Muscle layer of colon (tissue), 2 donors: ENCODE measurements at regions not wholly inside any gene's neighbourhood (a gene's known extent, or its start where the extent isn't known, plus 50 kb on each side); places are given as distances from the start of the nearest gene placed in this dataset.

Source experiments
- H3K27ac ChIP-seq: one replicate; pipeline ENCODE4 v1.7.0; 2013; ENCODE audit warnings: low read depth, mild to moderate bottlenecking, low read length, moderate library complexity
- H3K27me3 ChIP-seq, 2 donors: one replicate each; pipeline ENCODE4 v1.7.0; 2013; ENCODE audit warnings: low read length in 2 of 2, mild to moderate bottlenecking in 2 of 2; ENCODE audit not compliant: insufficient read depth in 2 of 2, control insufficient read depth in 1 of 2
- H3K36me3 ChIP-seq: one replicate; pipeline ENCODE4 v1.7.0; 2013; ENCODE audit warnings: mild to moderate bottlenecking, low read length; ENCODE audit not compliant: insufficient read depth
- H3K4me1 ChIP-seq: one replicate; pipeline ENCODE4 v1.7.0; 2013; ENCODE audit warnings: mild to moderate bottlenecking, low read length; ENCODE audit not compliant: insufficient read depth
- H3K4me3 ChIP-seq, 2 donors: one replicate each; pipeline ENCODE4 v1.7.0; 2013; ENCODE audit warnings: low read length in 2 of 2, low read depth in 1 of 2, mild to moderate bottlenecking in 1 of 2, moderate library complexity in 1 of 2
- H3K9ac ChIP-seq: one replicate; pipeline ENCODE4 v1.7.0; 2013; ENCODE audit warnings: low read length
- H3K9me3 ChIP-seq: one replicate; pipeline ENCODE4 v1.7.0; 2013; ENCODE audit warnings: mild to moderate bottlenecking, low read length
- donor health status: abdominal sarcoma.
- donor health status: Adenocarcinoma of cecum.

DNA sequence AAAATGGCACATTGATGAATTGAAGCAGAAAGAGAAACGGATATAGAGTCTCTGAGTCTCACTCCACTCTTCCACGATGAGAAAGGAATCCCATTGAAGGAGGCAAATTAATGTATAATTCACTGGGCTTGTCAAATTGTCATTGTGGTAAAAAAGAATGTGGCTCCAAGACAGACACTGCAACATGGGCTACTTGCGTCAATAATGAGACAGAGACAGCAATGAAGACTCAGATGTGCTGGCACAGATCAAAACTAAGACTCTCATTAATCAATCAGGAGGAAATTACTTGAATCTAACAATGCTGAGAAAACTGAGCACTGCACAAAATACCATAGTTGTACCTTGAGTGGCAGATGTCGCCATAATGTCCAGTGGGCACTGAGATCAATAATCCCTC, 1485.5 kb downstream of the TECRL start:
- H3K27me3 ChIP-seq: no peaks in the 10 kb centered on the region
- H3K36me3 ChIP-seq: no peaks in the 10 kb centered on the region
- no peak overlapping the region for H3K27ac ChIP-seq

GRCh38 chr4:62917649-62918048, 1491.6 kb downstream of the TECRL start:
- Histone ChIP-seq H3K4me1 (no peaks in the 10 kb centered on the region), H3K9ac (no peak overlapping the region), H3K27me3 (no peaks in the 10 kb centered on the region), H3K9me3 (no peaks in the 10 kb centered on the region), H3K4me3 (no peak overlapping the region), H3K27ac (no peak overlapping the region), H3K36me3 (no peaks in the 10 kb centered on the region)

More for the DNA sequence above, 1485.5 kb downstream of the TECRL start:
- no peaks in the 10 kb centered on the region for H3K4me1 ChIP-seq
- H3K4me3 ChIP-seq: no peak overlapping the region
- no peaks in the 10 kb centered on the region for H3K9me3 ChIP-seq
- no peak overlapping the region for H3K9ac ChIP-seq

DNA sequence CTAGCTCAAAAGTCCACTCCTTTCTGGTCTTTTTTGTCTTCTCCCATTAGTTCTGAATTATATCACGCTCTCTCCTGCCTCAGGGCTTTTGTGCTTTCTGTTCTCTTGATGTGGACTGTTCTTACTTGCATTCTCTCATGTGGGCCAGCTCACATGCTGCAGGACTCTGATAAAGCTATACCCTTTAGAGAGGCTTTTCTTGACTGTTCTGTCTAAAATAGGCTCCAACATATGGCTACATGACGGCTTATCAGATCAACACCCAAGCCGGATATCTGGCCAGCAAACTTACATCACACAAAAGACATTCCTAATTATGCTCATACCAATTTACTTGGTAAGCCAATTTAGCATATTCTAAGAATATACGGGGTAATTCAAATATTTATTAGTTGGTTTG, 1494.5 kb downstream of the TECRL start:
- Histone ChIP-seq H3K27ac (no peak overlapping the region), H3K9ac (no peak overlapping the region), H3K4me1 (no peaks in the 10 kb centered on the region), H3K4me3 (no peak overlapping the region), H3K9me3 (no peaks in the 10 kb centered on the region), H3K36me3 (no peaks in the 10 kb centered on the region), H3K27me3 (no peaks in the 10 kb centered on the region)

DNA sequence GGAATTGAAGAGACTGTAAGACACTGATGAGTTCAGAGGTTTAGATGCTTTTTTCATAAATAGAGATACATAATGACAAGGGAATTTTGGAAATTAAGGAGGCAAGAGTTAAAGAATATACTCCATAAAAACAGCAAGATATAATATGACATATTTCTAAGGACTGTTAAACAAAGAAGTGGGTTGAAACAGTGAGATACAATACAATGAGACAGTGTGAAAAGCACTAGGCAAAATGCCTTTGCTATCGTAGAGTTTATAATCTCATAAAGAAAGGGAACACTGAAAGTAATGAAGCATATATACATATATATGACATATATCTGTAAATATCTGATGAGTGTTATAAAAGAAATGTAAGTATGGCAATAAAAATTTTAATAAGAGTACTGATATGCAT, 1496.2 kb downstream of the TECRL start:
- Histone ChIP-seq H3K4me1 (no peaks in the 10 kb centered on the region), H3K4me3 (no peak overlapping the region), H3K9ac (no peak overlapping the region), H3K36me3 (no peaks in the 10 kb centered on the region), H3K27me3 (no peaks in the 10 kb centered on the region), H3K9me3 (no peaks in the 10 kb centered on the region), H3K27ac (no peak overlapping the region)

DNA sequence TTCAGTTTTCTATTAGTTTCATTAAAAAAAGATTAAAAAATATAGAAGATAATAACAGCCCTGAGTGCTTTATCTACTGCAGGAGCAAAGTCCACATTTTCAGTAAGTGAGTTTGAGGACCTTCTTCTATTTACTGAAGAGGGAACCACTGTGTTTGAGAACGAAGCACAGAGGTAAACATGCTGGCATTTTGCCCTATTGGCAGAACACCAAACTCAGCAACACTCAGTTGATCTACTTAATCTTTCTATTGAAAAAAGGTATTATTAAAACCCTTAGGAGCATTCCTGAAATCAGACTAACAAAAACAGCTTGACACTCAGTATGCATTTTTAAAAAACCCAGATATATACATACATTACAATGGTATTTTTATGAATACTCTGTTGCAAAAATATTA, 1496.7 kb downstream of the TECRL start:
- H3K36me3 ChIP-seq: no peaks in the 10 kb centered on the region
- H3K4me1 ChIP-seq: no peaks in the 10 kb centered on the region
- no peak overlapping the region for H3K4me3 ChIP-seq
- H3K27ac ChIP-seq: no peak overlapping the region
- H3K9me3 ChIP-seq: no peaks in the 10 kb centered on the region
- no peaks in the 10 kb centered on the region for H3K27me3 ChIP-seq
- no peak overlapping the region for H3K9ac ChIP-seq

- Histone ChIP-seq H3K27me3 (no peaks in the 10 kb centered on the region), H3K4me1 (no peaks in the 10 kb centered on the region), H3K27ac (no peak overlapping the region), H3K4me3 (no peak overlapping the region), H3K36me3 (no peaks in the 10 kb centered on the region), H3K9ac (no peak overlapping the region), H3K9me3 (no peaks in the 10 kb centered on the region)
These were observed 1500.0 kb downstream of the TECRL start for GRCh38 chr4:62909238-62909637.

DNA sequence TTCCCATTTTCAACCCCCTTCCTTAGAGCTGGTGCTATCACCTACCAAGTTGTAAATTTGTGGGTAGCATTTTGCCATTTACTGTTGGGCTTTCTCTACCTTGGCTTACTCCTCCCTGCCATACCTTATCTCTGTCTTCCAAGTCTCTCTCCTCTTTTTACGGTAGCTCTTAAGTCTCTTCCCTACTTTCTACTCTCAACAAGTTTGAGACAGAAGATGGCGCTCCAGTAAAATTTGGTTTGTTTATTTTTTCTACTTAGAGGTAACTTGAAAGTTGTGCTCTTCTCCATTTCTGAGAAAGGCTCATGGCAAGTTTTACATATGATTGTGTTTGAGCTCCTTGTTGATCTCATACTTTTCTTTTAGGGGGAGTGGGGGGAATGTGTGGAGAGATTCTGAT, 1508.1 kb downstream of the TECRL start:
- H3K9me3 ChIP-seq: no peaks in the 10 kb centered on the region
- no peak overlapping the region for H3K27ac ChIP-seq
- H3K4me3 ChIP-seq: no peak overlapping the region

GRCh38 chr4:62899646-62900364, 1509.4 kb downstream of the TECRL start:
- no peaks in the 10 kb centered on the region for H3K9me3 ChIP-seq
- no peak overlapping the region for H3K4me3 ChIP-seq
- no peak overlapping the region for H3K9ac ChIP-seq
- no peak overlapping the region for H3K27ac ChIP-seq
- H3K36me3 ChIP-seq: no peaks in the 10 kb centered on the region
- H3K4me1 ChIP-seq: no peaks in the 10 kb centered on the region
- no peaks in the 10 kb centered on the region for H3K27me3 ChIP-seq

More for the DNA sequence above, 1508.1 kb downstream of the TECRL start:
- Histone ChIP-seq H3K9ac (no peak overlapping the region), H3K36me3 (no peaks in the 10 kb centered on the region), H3K4me1 (no peaks in the 10 kb centered on the region), H3K27me3 (no peaks in the 10 kb centered on the region)

- Histone ChIP-seq H3K9ac (no peak overlapping the region), H3K27me3 (no peaks in the 10 kb centered on the region)
These were observed 1511.1 kb downstream of the TECRL start for GRCh38 chr4:62898115-62898514.

GRCh38 chr4:62896721-62897120, 1512.5 kb downstream of the TECRL start:
- Histone ChIP-seq H3K27me3 (no peaks in the 10 kb centered on the region), H3K4me1 (no peaks in the 10 kb centered on the region), H3K9me3 (no peaks in the 10 kb centered on the region), H3K9ac (no peak overlapping the region), H3K36me3 (no peaks in the 10 kb centered on the region), H3K27ac (no peak overlapping the region), H3K4me3 (no peak overlapping the region)

More at GRCh38 chr4:62898115-62898514, 1511.1 kb downstream of the TECRL start:
- Histone ChIP-seq H3K36me3 (no peaks in the 10 kb centered on the region), H3K27ac (no peak overlapping the region), H3K4me1 (no peaks in the 10 kb centered on the region), H3K9me3 (no peaks in the 10 kb centered on the region), H3K4me3 (no peak overlapping the region)

DNA sequence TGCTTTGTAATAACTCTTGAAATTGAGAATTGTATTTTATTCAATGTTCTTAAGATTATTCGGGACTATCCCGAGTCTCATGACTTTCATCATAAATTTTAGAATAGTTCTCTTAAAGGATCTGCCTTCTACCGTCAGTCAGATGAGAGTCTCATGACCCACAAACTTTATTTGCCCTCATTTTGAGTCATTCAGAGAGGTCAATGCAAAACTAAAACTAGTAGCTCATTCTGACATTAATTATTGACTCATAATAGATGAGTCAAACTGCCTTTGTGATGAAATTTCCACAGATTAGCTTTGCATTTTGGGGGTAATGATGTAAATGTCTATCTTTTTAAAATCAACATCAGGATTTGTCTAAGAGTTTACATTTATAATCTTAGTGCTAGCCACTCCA, 1527.3 kb downstream of the TECRL start:
- H3K4me1 ChIP-seq: no peaks in the 10 kb centered on the region
- no peak overlapping the region for H3K4me3 ChIP-seq
- H3K9ac ChIP-seq: no peak overlapping the region
- no peaks in the 10 kb centered on the region for H3K36me3 ChIP-seq
- no peak overlapping the region for H3K27ac ChIP-seq
- H3K27me3 ChIP-seq: no peaks in the 10 kb centered on the region
- H3K9me3 ChIP-seq: no peaks in the 10 kb centered on the region

DNA sequence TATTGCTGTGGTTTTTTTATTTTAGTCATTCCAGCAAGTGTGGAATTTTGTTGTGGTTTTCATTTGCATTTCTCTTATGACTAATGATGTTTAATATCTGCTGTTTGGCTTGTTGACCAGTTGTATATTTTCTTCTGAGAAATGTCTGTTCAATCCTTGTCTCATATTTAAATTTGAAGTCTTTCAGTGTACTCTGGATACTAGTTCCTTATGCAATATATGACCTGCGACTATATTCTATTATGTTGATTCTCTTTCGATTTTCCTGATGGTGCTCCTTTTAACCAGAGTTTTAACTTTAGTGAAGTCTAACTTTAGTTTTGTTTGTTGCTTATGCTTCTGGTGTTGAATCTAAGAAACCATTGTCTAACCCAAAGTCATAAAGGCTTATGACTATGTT, 1528.0 kb downstream of the TECRL start:
- H3K36me3 ChIP-seq: no peaks in the 10 kb centered on the region
- no peaks in the 10 kb centered on the region for H3K27me3 ChIP-seq
- H3K27ac ChIP-seq: no peak overlapping the region
- H3K4me3 ChIP-seq: no peak overlapping the region
- no peak overlapping the region for H3K9ac ChIP-seq
- no peaks in the 10 kb centered on the region for H3K9me3 ChIP-seq
- H3K4me1 ChIP-seq: no peaks in the 10 kb centered on the region
